Tibial nerve (tissue), 4 donors: ENCODE measurements at regions not wholly inside any gene's neighbourhood (a gene's known extent, or its start where the extent isn't known, plus 50 kb on each side); places are given as distances from the start of the nearest gene placed in this dataset. TPM values are rescaled to one million over a fixed set of nuclear protein-coding genes. Genes with fewer than 3 reads are reported as not detected.

Source experiments
- DNase-seq, 2 donors: peaks; one replicate each; pipeline ENCODE4 v3.0.0-alpha.2; 2019; ENCODE audit warnings: low spot score in 2 of 2
- H3K27ac ChIP-seq, 4 donors: fragments of 200-600 bp; sonication (generic) in 3 of 4; one replicate each; pipeline ENCODE4 v1.5.1; 2017 to 2019; ENCODE audit warnings: mild to moderate bottlenecking in 1 of 4
- H3K27me3 ChIP-seq, 2 donors: fragments of 200-600 bp; sonication (generic) in 1 of 2; one replicate each; pipeline versions ENCODE4 v1.5.1 to v1.6.0; 2017 to 2019
- H3K36me3 ChIP-seq, 3 donors: fragments of 200-600 bp; sonication (generic); one replicate each; pipeline ENCODE4 v1.5.1; 2018 to 2019
- H3K4me1 ChIP-seq, 4 donors: fragments of 200-600 bp; sonication (generic) in 3 of 4; one replicate each; pipeline ENCODE4 v1.5.1; 2017 to 2019
- H3K4me3 ChIP-seq, 4 donors: fragments of 200-600 bp; sonication (generic) in 3 of 4; one replicate each; pipeline ENCODE4 v1.5.1; 2017 to 2019; ENCODE audit warnings: mild to moderate bottlenecking in 1 of 4, moderate library complexity in 1 of 4
- H3K9me3 ChIP-seq, 4 donors: fragments of 200-600 bp; sonication (generic) in 3 of 4; one replicate each; pipeline ENCODE4 v1.5.1; 2017 to 2019
- CTCF ChIP-seq, 5 experiments: fragments of 200-600 bp in 3 of 5; fragments of 450-650 bp in 2 of 5; sonication (generic) in 3 of 5; IDR thresholded peaks; one replicate each; pipeline ENCODE4 v1.5.1; 2016 to 2019; ENCODE audit warnings: antibody characterized with exemption in 5 of 5, mild to moderate bottlenecking in 3 of 5, moderate library complexity in 2 of 5
- EP300 ChIP-seq, 2 donors: sonication (generic); formaldehyde crosslinking; IDR thresholded peaks; one replicate each; pipeline ENCODE4 v1.6.1; 2017; ENCODE audit warnings: antibody characterized with exemption in 2 of 2, mild to moderate bottlenecking in 1 of 2
- POLR2A ChIP-seq, 2 donors: fragments of 450-650 bp; IDR thresholded peaks; one replicate each; pipeline ENCODE4 v1.6.1; 2017; ENCODE audit warnings: antibody characterized with exemption in 2 of 2, mild to moderate bottlenecking in 2 of 2, moderate library complexity in 2 of 2
- WGBS, 2 donors: methylation state at CpG; one replicate each; pipeline ENCODE4 v1.1.5; 2018; 5-methylcytosine and 5-hydroxymethylcytosine counted together
- small RNA-seq: library from RNA; depleted of rRNA; stranded (forward); fragments of <200 nt; gene quantifications from one replicate; pipeline ENCODE3, GENCODE V24; 2016

- TF ChIP-seq CTCF (IDR thresholded peaks at IDR 0.05): no peak
- no peak for TF ChIP-seq POLR2A (IDR thresholded peaks at IDR 0.05)
- TF ChIP-seq EP300 (IDR thresholded peaks at IDR 0.05): no peak
- 46 to 51% methylated on average over 3 of the region's 3 CpGs for WGBS, 2 donors
- no peaks in the 10 kb centered on the region for H3K9me3 ChIP-seq
- no peak overlapping the region for H3K27ac ChIP-seq
- peaks cover 0 to 5% (median 0%) of the 10 kb centered on the region in 4 donors for H3K4me1 ChIP-seq
- no peaks in the 10 kb centered on the region for H3K27me3 ChIP-seq
- H3K36me3 ChIP-seq: no peaks in the 10 kb centered on the region
- no peak for DNase-seq
- H3K4me3 ChIP-seq: no peak overlapping the region
Measured at GRCh38 chr2:216914491-216914890, 54.6 kb upstream of the TNP1 start.

- no peak overlapping the region for H3K27ac ChIP-seq
- DNase-seq: no peak
- H3K9me3 ChIP-seq: no peaks in the 10 kb centered on the region
- no peak overlapping the region for H3K4me3 ChIP-seq
- H3K27me3 ChIP-seq: no peaks in the 10 kb centered on the region
- TF ChIP-seq POLR2A (IDR thresholded peaks at IDR 0.05) (no peak), CTCF (IDR thresholded peaks at IDR 0.05) (no peak), EP300 (IDR thresholded peaks at IDR 0.05) (no peak)
- peaks cover 0 to 5% (median 0%) of the 10 kb centered on the region in 4 donors for H3K4me1 ChIP-seq
- no peaks in the 10 kb centered on the region for H3K36me3 ChIP-seq
Measured at GRCh38 chr2:216911886-216912285, 52.0 kb upstream of the TNP1 start.

- Histone ChIP-seq H3K4me1 (peaks cover 0 to 5% (median 0%) of the 10 kb centered on the region in 4 donors), H3K36me3 (no peaks in the 10 kb centered on the region), H3K27me3 (no peaks in the 10 kb centered on the region), H3K4me3 (no peak overlapping the region), H3K9me3 (no peaks in the 10 kb centered on the region), H3K27ac (no peak overlapping the region)
- WGBS, 2 donors: 92 to 93% methylated on average over 3 of the region's 3 CpGs
- TF ChIP-seq EP300 (IDR thresholded peaks at IDR 0.05) (no peak), CTCF (IDR thresholded peaks at IDR 0.05) (no peak), POLR2A (IDR thresholded peaks at IDR 0.05) (no peak)
- DNase-seq: no peak
Measured at GRCh38 chr2:216911008-216911407, 51.1 kb upstream of the TNP1 start.

GRCh38 chr2:216909541-216910210 is 49.8 kb upstream of the TNP1 start:
- no peak for DNase-seq
- TF ChIP-seq EP300 (IDR thresholded peaks at IDR 0.05): no peak
- TF ChIP-seq CTCF (IDR thresholded peaks at IDR 0.05): no peak
- TF ChIP-seq POLR2A (IDR thresholded peaks at IDR 0.05): no peak
- Histone ChIP-seq H3K9me3 (no peaks in the 10 kb centered on the region), H3K4me1 (no peaks in the 10 kb centered on the region), H3K4me3 (no peak overlapping the region), H3K36me3 (no peaks in the 10 kb centered on the region), H3K27me3 (no peaks in the 10 kb centered on the region), H3K27ac (no peak overlapping the region)
- 80 to 82% methylated on average over 8 of the region's 8 CpGs for WGBS, 2 donors

Small RNA genes lying in the stretch of these regions (small RNA-seq; reads per million reads assigned to genes)
- not detected for gene RF01983
